ENCODE measurements at regions not wholly inside any gene's neighbourhood (a gene's known extent, or its start where the extent isn't known, plus 50 kb on each side); places are given as distances from the start of the nearest gene placed in this dataset.

- DNase-seq, result no peak
- H3K79me2 ChIP-seq (ENCODE audit: low read length), result no peaks in the 10 kb centered on the region
- H3F3A ChIP-seq (ENCODE audit: insufficient read depth, low read length), result no peaks in the 10 kb centered on the region
- H3K9me3 ChIP-seq (replicated peaks; ENCODE audit: insufficient read depth, low read length), result no peaks in the 10 kb centered on the region
- H2AFZ ChIP-seq (ENCODE audit: low read length), result no peak overlapping the region
- no peak for TF ChIP-seq EZH2 (optimal IDR thresholded peaks at IDR 0.05; ENCODE audit: low read depth, low read length)
- H3K4me2 ChIP-seq (ENCODE audit: low read depth, low read length), result no peak overlapping the region
- H3K9ac ChIP-seq (ENCODE audit: low read length), result no peak overlapping the region
- no peaks in the 10 kb centered on the region for H3K27me3 ChIP-seq (replicated peaks; ENCODE audit: insufficient read depth, low read length)
- no peak overlapping the region for H3K4me3 ChIP-seq (ENCODE audit: low read length)
- no peaks in the 10 kb centered on the region for H3K9me2 ChIP-seq (replicated peaks; ENCODE audit: insufficient read depth, low read length)
- no peak overlapping the region for H3K27ac ChIP-seq (ENCODE audit: low read length)
- H3K36me3 ChIP-seq (replicated peaks; ENCODE audit: insufficient read depth, low read length), result no peaks in the 10 kb centered on the region
- H3K4me1 ChIP-seq (ENCODE audit: low read length), result no peaks in the 10 kb centered on the region
- H4K20me1 ChIP-seq (ENCODE audit: insufficient read depth, low read length), result no peaks in the 10 kb centered on the region
Observed at GRCh38 chr2:204069804-204070203, 133.2 kb downstream of the ICOS start.

- 0 out of 2 replicates have a peak, but pooled peaks cover under 1% of the 10 kb centered on the region for H3K4me1 ChIP-seq (ENCODE audit: low read length)
- H3F3A ChIP-seq (ENCODE audit: insufficient read depth, low read length), result no peaks in the 10 kb centered on the region
- no peaks in the 10 kb centered on the region for H3K36me3 ChIP-seq (replicated peaks; ENCODE audit: insufficient read depth, low read length)
- no peak overlapping the region for H2AFZ ChIP-seq (ENCODE audit: low read length)
- H3K9me3 ChIP-seq (replicated peaks; ENCODE audit: insufficient read depth, low read length), result no peaks in the 10 kb centered on the region
- no peaks in the 10 kb centered on the region for H3K9me2 ChIP-seq (replicated peaks; ENCODE audit: insufficient read depth, low read length)
- no peak overlapping the region for H3K9ac ChIP-seq (ENCODE audit: low read length)
- no peaks in the 10 kb centered on the region for H3K79me2 ChIP-seq (ENCODE audit: low read length)
- TF ChIP-seq EZH2phosphoT487 (IDR thresholded peaks at IDR 0.05; ENCODE audit: low read length) (no peak), EZH2 (optimal IDR thresholded peaks at IDR 0.05; ENCODE audit: low read depth, low read length) (no peak), CTCF (IDR thresholded peaks at IDR 0.05; ENCODE audit: low read length) (peak; percentile 71)
- no peak overlapping the region for H3K4me2 ChIP-seq (ENCODE audit: low read depth, low read length)
- H3K4me3 ChIP-seq (ENCODE audit: low read length), result no peak overlapping the region
- no peaks in the 10 kb centered on the region for H4K20me1 ChIP-seq (ENCODE audit: insufficient read depth, low read length)
- peak; percentile 57 for DNase-seq
- H3K27me3 ChIP-seq (replicated peaks; ENCODE audit: insufficient read depth, low read length), result no peaks in the 10 kb centered on the region
- H3K27ac ChIP-seq (ENCODE audit: low read length), result no peak overlapping the region
Observed at GRCh38 chr2:204072443-204073324, 136.1 kb downstream of the ICOS start.

GRCh38 chr2:204074456-204074855 is 137.9 kb downstream of the ICOS start:
- H3F3A ChIP-seq (ENCODE audit: insufficient read depth, low read length), result no peaks in the 10 kb centered on the region
- H3K4me2 ChIP-seq (ENCODE audit: low read depth, low read length), result no peak overlapping the region
- TF ChIP-seq EZH2 (optimal IDR thresholded peaks at IDR 0.05; ENCODE audit: low read depth, low read length) (no peak), EZH2phosphoT487 (IDR thresholded peaks at IDR 0.05; ENCODE audit: low read length) (no peak), CTCF (IDR thresholded peaks at IDR 0.05; ENCODE audit: low read length) (no peak)
- H3K4me3 ChIP-seq (ENCODE audit: low read length), result no peak overlapping the region
- no peaks in the 10 kb centered on the region for H4K20me1 ChIP-seq (ENCODE audit: insufficient read depth, low read length)
- H3K27ac ChIP-seq (ENCODE audit: low read length), result no peak overlapping the region
- H3K9me3 ChIP-seq (replicated peaks; ENCODE audit: insufficient read depth, low read length), result no peaks in the 10 kb centered on the region
- no peaks in the 10 kb centered on the region for H3K36me3 ChIP-seq (replicated peaks; ENCODE audit: insufficient read depth, low read length)
- H3K27me3 ChIP-seq (replicated peaks; ENCODE audit: insufficient read depth, low read length), result no peaks in the 10 kb centered on the region
- H3K79me2 ChIP-seq (ENCODE audit: low read length), result no peaks in the 10 kb centered on the region
- no peaks in the 10 kb centered on the region for H3K9me2 ChIP-seq (replicated peaks; ENCODE audit: insufficient read depth, low read length)
- no peak overlapping the region for H3K9ac ChIP-seq (ENCODE audit: low read length)
- DNase-seq, result no peak
- H2AFZ ChIP-seq (ENCODE audit: low read length), result no peak overlapping the region
- peaks cover 18% of the 10 kb centered on the region for H3K4me1 ChIP-seq (ENCODE audit: low read length)
